ENCODE measurements at regions not wholly inside any gene's neighbourhood (a gene's known extent, or its start where the extent isn't known, plus 50 kb on each side); places are given as distances from the start of the nearest gene placed in this dataset.

DNA sequence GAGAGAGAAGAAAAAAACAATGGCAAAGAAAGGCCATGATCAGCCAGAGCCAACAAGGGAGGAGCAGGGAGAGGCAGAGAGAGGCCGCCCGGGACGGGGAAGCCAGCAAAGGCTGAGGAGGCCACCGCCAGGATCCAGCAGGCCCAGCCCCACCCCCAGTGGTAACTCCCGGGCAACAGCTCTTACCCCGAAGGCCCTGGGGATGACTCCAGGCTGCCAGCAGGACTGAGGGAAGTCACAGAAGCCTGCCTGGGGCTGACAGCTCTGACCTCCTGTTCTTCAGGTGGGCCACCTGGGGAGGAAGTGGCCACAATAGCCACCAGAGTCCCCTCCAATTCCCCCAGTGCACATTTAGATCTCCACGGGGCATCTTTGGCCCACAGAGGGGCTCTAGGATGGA is 184.3 kb upstream of the LINGO1 start:
- no peak overlapping the region for H3K4me3 ChIP-seq (ENCODE audit: low read length)
- no peak for DNase-seq (ENCODE audit: low read depth)

DNA sequence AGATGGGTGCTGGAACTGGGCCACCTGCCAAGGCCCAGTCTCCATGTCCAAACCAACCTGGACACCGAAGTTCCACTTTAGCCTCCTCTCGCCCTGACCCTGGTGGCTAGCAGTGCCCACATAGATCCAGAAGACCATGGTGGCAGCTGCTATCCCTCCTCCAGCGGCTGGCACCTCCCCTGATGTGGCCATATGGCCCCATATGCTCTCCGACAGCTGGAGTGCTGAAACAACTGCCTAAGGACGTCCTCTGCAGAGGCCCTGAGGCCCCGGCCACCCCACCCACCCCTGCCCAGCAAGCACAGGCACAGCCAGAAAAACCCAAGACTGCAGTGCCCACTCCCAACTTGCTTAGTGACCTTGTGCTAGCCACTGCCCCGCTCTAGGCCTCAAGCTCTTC is 182.3 kb upstream of the LINGO1 start:
- no peak overlapping the region for H3K4me3 ChIP-seq (ENCODE audit: low read length)
- DNase-seq (ENCODE audit: low read depth) = no peak
- TF ChIP-seq, protein P1, sequence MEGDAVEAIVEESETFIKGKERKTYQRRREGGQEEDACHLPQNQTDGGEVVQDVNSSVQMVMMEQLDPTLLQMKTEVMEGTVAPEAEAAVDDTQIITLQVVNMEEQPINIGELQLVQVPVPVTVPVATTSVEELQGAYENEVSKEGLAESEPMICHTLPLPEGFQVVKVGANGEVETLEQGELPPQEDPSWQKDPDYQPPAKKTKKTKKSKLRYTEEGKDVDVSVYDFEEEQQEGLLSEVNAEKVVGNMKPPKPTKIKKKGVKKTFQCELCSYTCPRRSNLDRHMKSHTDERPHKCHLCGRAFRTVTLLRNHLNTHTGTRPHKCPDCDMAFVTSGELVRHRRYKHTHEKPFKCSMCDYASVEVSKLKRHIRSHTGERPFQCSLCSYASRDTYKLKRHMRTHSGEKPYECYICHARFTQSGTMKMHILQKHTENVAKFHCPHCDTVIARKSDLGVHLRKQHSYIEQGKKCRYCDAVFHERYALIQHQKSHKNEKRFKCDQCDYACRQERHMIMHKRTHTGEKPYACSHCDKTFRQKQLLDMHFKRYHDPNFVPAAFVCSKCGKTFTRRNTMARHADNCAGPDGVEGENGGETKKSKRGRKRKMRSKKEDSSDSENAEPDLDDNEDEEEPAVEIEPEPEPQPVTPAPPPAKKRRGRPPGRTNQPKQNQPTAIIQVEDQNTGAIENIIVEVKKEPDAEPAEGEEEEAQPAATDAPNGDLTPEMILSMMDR (IDR thresholded peaks at IDR 0.05; ENCODE audit: insufficient read depth, low read depth, low read length, missing control alignments) = no peak

More for the DNA sequence above, 184.3 kb upstream of the LINGO1 start:
- TF ChIP-seq, protein P1 (IDR thresholded peaks at IDR 0.05; ENCODE audit: insufficient read depth, low read depth, low read length, missing control alignments) = no peak

DNA sequence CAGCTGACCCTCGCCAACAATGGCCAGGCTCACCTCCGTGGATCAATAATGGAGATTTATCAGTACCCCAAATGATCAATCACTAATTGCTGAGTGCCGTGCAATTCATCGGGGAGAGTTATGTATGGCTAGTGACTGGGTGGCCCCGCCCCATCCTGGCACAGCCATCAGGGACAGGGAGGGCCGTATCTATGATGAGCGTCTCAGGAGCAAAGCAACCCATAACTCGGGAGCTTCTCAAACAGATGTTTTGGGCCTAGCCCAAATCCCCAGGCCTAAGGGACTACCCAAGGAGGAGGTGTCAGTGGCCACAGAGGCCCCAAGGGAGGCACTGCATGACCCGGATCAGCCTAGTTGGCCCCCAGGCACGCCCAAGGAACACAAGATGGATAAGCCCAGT is 180.0 kb upstream of the LINGO1 start:
- TF ChIP-seq, protein P1 (IDR thresholded peaks at IDR 0.05; ENCODE audit: insufficient read depth, low read depth, low read length, missing control alignments) = no peak
- no peak for DNase-seq (ENCODE audit: low read depth)
- H3K4me3 ChIP-seq (ENCODE audit: low read length) = no peak overlapping the region

DNA sequence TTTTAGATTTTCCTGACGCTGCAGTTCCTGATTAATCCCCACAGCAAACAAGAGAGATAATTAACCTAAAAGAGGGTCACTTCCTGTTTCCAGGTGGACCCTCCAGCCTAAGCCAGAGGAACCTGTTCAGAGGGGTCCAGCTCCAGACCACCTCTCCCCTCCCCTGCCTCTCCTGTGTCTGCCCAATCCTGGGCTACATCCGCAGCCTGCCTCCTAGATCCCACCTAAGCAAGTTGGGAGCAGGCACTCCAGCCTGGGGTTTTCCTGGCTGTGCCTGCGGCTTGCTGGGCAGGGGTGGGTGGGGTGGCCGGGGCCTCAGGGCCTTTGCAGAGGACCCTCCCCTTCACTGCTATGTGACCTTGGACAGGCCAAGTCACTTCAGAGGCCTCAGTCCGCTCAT is 178.6 kb upstream of the LINGO1 start:
- no peak overlapping the region for H3K4me3 ChIP-seq (ENCODE audit: low read length)
- DNase-seq (ENCODE audit: low read depth) = no peak
- TF ChIP-seq, protein P1 (IDR thresholded peaks at IDR 0.05; ENCODE audit: insufficient read depth, low read depth, low read length, missing control alignments) = no peak

DNA sequence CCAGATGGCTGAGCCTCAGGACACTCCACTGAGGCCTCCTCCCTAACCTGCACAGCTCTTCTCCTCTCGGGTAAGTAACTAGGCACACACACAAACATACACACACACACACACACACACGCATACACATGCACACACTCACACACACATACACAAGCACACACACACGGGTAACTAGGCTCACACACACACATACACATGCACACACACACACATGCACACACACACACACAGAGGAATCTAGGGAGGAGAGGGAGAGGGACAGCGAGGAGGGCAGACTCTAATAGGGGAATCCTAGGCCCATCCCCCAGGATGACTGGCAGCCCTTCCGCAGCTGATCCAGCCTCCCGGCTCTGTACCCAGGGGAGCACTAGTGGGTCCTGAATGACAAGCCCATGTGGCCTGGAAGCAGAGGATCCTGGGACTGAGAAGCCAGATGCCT is 177.4 kb upstream of the LINGO1 start:
- TF ChIP-seq, protein P1 (IDR thresholded peaks at IDR 0.05; ENCODE audit: insufficient read depth, low read depth, low read length, missing control alignments) = no peak
- no peak overlapping the region for H3K4me3 ChIP-seq (ENCODE audit: low read length)
- no peak for DNase-seq (ENCODE audit: low read depth)

DNA sequence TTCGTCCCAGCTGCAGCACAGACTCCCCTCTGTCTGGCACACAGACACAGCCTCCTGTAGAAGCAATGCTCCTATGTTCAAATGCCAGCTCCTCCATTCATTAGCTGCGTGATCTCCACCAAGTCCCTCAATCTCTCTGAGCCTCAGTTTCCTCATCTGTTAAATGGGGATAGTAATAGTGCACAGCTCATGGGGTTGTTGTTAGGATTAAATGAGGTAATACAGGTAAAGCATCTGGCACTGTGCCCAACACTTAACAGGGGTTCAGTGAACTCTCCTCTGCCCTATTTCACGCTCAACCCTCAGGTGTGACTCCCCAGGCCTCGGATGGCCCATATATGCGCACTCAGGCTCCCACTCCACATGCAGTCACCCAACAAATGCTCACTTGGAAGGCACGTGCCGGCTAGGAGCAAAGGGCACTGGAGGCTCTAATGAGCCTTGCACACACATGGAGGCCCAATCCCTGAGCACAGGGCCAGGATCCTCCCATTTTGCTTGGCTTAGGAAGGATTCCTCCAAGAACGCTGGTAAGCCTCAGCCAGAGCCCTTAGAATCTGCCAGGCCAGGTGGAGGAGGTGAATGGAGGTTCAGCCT is 176.0 kb upstream of the LINGO1 start:
- TF ChIP-seq, protein P1 (IDR thresholded peaks at IDR 0.05; ENCODE audit: insufficient read depth, low read depth, low read length, missing control alignments) = no peak
- DNase-seq (ENCODE audit: low read depth) = no peak

DNA sequence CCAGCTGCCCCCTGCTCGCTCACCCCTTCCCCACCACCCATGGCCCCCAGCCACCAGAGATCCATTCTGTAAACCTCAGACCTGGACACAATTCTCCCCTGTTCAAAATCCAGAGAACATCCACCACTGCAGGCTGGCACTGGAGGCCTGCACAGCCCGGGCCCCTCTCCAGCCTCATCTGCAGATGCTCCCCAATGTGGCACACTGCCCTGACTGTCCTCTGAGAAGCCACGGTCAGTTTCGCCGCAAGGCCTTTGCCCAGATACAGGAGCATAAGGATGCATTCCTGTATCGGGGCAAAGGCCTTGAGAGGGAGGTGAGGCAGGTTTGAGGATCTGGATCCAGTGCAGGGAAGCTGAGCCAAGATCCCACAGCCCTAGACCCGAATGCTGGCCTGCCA is 175.4 kb upstream of the LINGO1 start:
- no peak for DNase-seq (ENCODE audit: low read depth)

More for the DNA sequence above, 176.0 kb upstream of the LINGO1 start:
- H3K4me3 ChIP-seq (ENCODE audit: low read length) = no peak overlapping the region

More for the DNA sequence above, 175.4 kb upstream of the LINGO1 start:
- H3K4me3 ChIP-seq (ENCODE audit: low read length) = no peak overlapping the region
- TF ChIP-seq, protein P1 (IDR thresholded peaks at IDR 0.05; ENCODE audit: insufficient read depth, low read depth, low read length, missing control alignments) = no peak

Data from epithelial cell of esophagus (primary cell).